GM19328 (cell line): ENCODE measurements at regions not wholly inside any gene's neighbourhood (a gene's known extent, or its start where the extent isn't known, plus 50 kb on each side); places are given as distances from the start of the nearest gene placed in this dataset.

Source experiments
- ATAC-seq: cut with Tn5 transposase; IDR thresholded peaks from one replicate; pipeline ENCODE4 v1.9.1; 2021; ENCODE audit warnings: mild to moderate bottlenecking, moderate library complexity; ENCODE audit not compliant: unreplicated experiment

DNA sequence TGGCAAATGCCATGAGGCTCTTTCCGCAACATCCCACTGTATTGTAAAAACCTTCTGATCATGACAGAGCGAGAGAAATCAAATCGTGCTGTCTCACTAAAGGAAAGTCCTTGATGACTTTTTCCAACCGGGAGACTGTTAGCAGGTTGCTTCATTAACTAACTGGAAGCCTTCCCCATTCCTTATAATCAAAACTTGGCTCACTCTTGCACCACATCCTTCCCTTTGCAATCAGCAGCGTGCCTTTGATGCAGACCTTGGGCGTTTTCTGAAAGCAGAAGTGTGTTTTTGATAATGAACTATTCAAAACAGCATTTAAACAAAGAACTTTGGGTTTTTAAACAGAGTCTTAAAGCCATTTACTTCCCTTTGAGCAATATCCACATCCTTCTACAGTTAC is 96.2 kb upstream of the CNR1 start:
- ATAC-seq = no peak

DNA sequence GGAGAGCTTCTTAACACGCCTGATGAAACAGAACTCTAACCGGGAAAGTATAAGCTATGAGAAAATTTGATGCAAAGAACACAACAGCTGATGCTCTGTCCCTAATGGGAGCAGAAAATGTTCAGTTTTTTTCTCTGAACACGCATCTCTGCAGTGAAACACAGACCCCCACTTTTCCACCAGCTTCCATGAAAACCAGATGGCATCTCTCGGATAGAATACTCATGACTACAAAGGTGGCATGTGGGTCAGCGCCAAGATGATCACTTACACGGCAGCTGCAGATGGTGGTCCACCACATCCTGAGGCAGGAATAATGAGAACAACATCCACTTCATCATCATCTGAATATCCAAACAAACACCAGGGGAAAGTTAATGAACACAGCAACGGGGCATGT is 85.2 kb upstream of the CNR1 start:
- ATAC-seq = no peak

DNA sequence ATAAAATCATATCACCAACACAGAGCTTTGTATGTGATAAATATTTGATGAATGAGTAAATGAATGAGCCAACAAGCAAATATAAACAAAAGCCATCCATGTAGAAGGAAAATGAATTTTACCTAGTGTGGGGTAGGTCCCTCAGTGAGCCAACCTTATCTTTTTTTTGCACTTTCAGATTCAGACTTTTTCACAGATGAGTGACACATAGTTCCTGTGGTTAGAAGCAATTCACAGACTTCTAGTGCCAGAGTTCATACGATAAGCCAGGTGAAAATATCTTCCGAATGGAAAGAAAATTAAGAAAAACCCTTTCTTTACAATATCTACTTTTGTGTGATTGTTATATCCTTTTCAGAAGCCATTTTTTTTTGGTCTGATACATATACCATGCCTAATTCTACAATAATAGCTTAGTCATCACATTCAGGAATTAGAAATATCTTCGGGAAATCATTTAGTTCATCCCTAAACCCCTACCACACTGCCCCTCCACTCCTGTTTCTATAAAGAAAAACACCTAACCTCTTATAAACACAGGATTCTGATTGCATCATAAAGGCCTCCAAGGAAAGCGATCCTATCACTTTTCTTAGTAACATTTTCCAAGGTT is 82.7 kb upstream of the CNR1 start:
- no peak for ATAC-seq

DNA sequence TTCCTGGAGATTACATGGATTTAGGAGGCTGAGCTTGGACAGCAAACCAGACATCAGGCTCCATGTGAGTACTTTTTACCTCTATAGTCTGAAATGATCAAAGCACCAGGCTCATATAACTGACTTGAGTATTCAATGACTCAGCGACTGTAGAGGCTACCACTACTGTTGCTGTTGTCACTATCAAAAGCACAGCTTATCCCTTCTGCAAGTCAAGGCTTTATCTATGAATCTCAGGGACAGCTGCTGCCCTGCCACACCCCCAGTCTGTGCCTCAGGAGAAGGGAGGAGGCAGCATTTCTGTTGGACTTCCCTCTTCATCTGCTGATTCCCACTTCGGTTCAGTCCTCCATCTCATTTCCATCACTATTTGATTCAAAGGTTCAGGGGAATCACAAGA is 80.5 kb upstream of the CNR1 start:
- ATAC-seq = no peak

DNA sequence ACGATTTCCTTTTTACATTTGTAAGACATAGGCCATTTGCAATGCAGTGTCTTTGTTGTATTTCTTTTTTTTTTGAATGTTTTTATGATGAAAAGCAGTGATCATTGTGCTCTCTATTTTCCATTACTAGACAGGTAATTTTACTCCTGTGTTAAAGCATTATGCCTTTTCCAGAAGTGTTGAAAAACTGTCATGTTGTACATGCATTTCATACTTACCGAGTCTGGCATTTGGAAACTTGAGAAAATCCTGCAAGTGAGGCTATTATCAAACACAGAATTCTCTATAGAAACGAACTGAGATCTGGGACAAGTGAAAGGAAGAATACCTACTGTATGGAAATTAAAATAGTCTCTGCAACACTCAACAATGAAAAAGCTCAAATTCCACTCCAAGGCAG is 78.6 kb upstream of the CNR1 start:
- ATAC-seq = no peak

GRCh38 chr6:88238901-88239300 is 72.8 kb upstream of the CNR1 start:
- no peak for ATAC-seq

GRCh38 chr6:88238065-88238464 is 71.9 kb upstream of the CNR1 start:
- ATAC-seq = no peak

GRCh38 chr6:88236612-88237360 is 70.6 kb upstream of the CNR1 start:
- no peak for ATAC-seq

DNA sequence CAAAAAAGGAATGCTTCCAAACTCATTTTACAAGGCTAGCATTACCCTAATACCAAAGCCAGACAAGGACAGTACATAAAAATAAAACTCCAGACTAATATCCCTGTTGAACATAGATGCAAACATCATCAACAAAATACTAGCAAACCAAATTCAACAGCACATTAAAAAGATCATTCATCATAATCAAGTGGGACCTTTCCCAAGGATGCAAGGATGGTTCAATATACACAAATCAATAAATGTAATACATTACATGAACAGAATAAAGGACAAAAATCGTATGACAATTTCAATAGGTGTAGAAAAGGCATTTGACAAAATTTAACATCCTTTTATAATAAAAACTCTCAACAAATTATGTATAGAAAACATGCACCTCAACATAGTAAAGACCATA is 66.6 kb upstream of the CNR1 start:
- no peak for ATAC-seq

- ATAC-seq = no peak
These were observed 57.2 kb upstream of the CNR1 start for GRCh38 chr6:88223298-88223697.

GRCh38 chr6:88220493-88220892 is 54.3 kb upstream of the CNR1 start:
- no peak for ATAC-seq

DNA sequence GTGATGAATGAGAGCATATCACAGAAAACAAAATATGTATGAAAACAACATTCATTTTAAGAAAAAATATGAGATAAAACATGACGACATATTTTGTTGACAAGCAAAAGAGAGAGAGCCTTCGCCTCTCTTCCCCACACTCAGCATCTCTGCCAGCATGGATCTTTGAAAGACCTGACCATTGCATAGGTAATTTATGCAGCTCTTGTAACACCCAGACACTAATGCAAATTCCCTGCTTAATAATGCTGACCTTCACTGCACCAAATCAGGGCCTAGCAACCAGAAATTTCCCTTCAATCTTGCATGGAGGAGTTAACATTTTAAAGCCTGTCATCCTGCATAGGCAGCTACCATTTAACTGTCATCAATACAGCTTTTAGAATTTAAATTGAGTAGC is 50.0 kb upstream of the CNR1 start:
- no peak for ATAC-seq
